Endodermal cell (in vitro differentiated cells): ENCODE measurements at regions not wholly inside any gene's neighbourhood (a gene's known extent, or its start where the extent isn't known, plus 50 kb on each side); places are given as distances from the start of the nearest gene placed in this dataset.

Experiments
- DNase-seq: peaks from one replicate; pipeline ENCODE4 v3.0.0-alpha.2; 2017
- H3K27ac ChIP-seq: 2 replicates; pipeline ENCODE4 v1.5.1; 2013; ENCODE audit warnings: mild to moderate bottlenecking, low read depth, low read length, moderate library complexity
- H3K27me3 ChIP-seq: 2 replicates; pipeline ENCODE4 v1.6.1; 2013; ENCODE audit warnings: mild to moderate bottlenecking, low read length, moderate library complexity; ENCODE audit not compliant: insufficient read depth, control insufficient read depth, poor library complexity, severe bottlenecking
- H3K36me3 ChIP-seq: 2 replicates; pipeline ENCODE4 v1.7.0; 2013; ENCODE audit warnings: mild to moderate bottlenecking, low read length, moderate library complexity; ENCODE audit not compliant: control insufficient read depth, insufficient read depth
- H3K4me1 ChIP-seq: one replicate; pipeline ENCODE4 v1.7.0; 2013; ENCODE audit warnings: low read length; ENCODE audit not compliant: control insufficient read depth, insufficient read depth
- H3K4me3 ChIP-seq: 2 replicates; pipeline ENCODE4 v1.5.1; 2013; ENCODE audit warnings: mild to moderate bottlenecking, low read length, moderate library complexity
- H3K9ac ChIP-seq: 2 replicates; pipeline ENCODE4 v1.6.1; 2013; ENCODE audit warnings: mild to moderate bottlenecking, low read length, moderate library complexity; ENCODE audit not compliant: poor library complexity, severe bottlenecking; ENCODE audit errors: extremely low read depth
- H3K9me3 ChIP-seq: 2 replicates; pipeline ENCODE4 v1.6.1; 2013; ENCODE audit warnings: mild to moderate bottlenecking, low read length, moderate library complexity; ENCODE audit not compliant: control insufficient read depth
- H3K27ac Mint-ChIP-seq: 2 replicates; pipeline ENCODE4 v1.8.0; 2020; ENCODE audit warnings: mixed read lengths
- H3K27me3 Mint-ChIP-seq: 2 replicates; pipeline ENCODE4 v1.8.0; 2021; ENCODE audit warnings: mild to moderate bottlenecking, mixed read lengths; ENCODE audit not compliant: insufficient read depth
- H3K36me3 Mint-ChIP-seq: 2 replicates; pipeline ENCODE4 v1.8.0; 2020; ENCODE audit warnings: low read depth, mixed read lengths
- H3K4me1 Mint-ChIP-seq: 2 replicates; pipeline ENCODE4 v1.8.0; 2020; ENCODE audit warnings: mixed read lengths
- H3K4me3 Mint-ChIP-seq: 2 replicates; pipeline ENCODE4 v1.8.0; 2020; ENCODE audit warnings: mild to moderate bottlenecking, moderate library complexity, mixed read lengths
- H3K9me3 Mint-ChIP-seq: 2 replicates; pipeline ENCODE4 v1.8.0; 2020; ENCODE audit warnings: mild to moderate bottlenecking, mixed read lengths
- CTCF ChIP-seq: fragments of 200-600 bp; sonication (generic); conservative IDR thresholded peaks from 2 replicates; pipeline ENCODE4 v1.5.0; 2021; ENCODE audit warnings: antibody characterized with exemption, mild to moderate bottlenecking
- WGBS, 2 experiments: methylation state at CpG; one replicate each; pipeline versions ENCODE4 v1.1.5 to v1.1.7; 2013; ENCODE audit warnings: missing lambda C conversion rate in 2 of 2, mixed read lengths in 1 of 2; ENCODE audit not compliant: insufficient coverage in 1 of 2, insufficient read length in 1 of 2; 5-methylcytosine and 5-hydroxymethylcytosine counted together

- Mint-ChIP-seq H3K4me3 (no peak overlapping the region), H3K4me1 (no peaks in the 10 kb centered on the region), H3K9me3 (peaks cover 53% of the 10 kb centered on the region), H3K27me3 (peaks cover 6% of the 10 kb centered on the region), H3K36me3 (peaks cover 7% of the 10 kb centered on the region), H3K27ac (no peak overlapping the region)
- Histone ChIP-seq H3K27ac (no peak overlapping the region), H3K4me1 (no peaks in the 10 kb centered on the region), H3K27me3 (no peaks in the 10 kb centered on the region), H3K9ac (no peak overlapping the region), H3K4me3 (no peak overlapping the region), H3K9me3 (peaks cover 43% of the 10 kb centered on the region), H3K36me3 (no peaks in the 10 kb centered on the region)
- WGBS, 2 experiments = 92 to 97% methylated on average over 4 to 5 of the region's 5 CpGs
- no peak for DNase-seq
- TF ChIP-seq CTCF = no peak
Observed at GRCh38 chr10:44153918-44154670, 230.8 kb downstream of the CXCL12 start.

- H3K36me3 ChIP-seq = no peaks in the 10 kb centered on the region
- H3K4me1 ChIP-seq = no peaks in the 10 kb centered on the region
- no peak for DNase-seq
- no peak overlapping the region for H3K27ac ChIP-seq
- no peak for TF ChIP-seq CTCF
- H3K4me3 ChIP-seq = no peak overlapping the region
- Mint-ChIP-seq H3K4me3 (no peak overlapping the region), H3K27ac (no peak overlapping the region), H3K36me3 (no peaks in the 10 kb centered on the region), H3K27me3 (peaks cover 2% of the 10 kb centered on the region), H3K4me1 (no peaks in the 10 kb centered on the region), H3K9me3 (peaks cover 26% of the 10 kb centered on the region)
- H3K9ac ChIP-seq = no peak overlapping the region
- H3K9me3 ChIP-seq = no peaks in the 10 kb centered on the region
- H3K27me3 ChIP-seq = no peaks in the 10 kb centered on the region
Observed at GRCh38 chr10:44143556-44143955, 241.3 kb downstream of the CXCL12 start.

GRCh38 chr10:44132361-44133289, 252.3 kb downstream of the CXCL12 start:
- no peak for DNase-seq
- Histone ChIP-seq H3K4me3 (no peak overlapping the region), H3K36me3 (no peaks in the 10 kb centered on the region), H3K27ac (no peak overlapping the region), H3K27me3 (no peaks in the 10 kb centered on the region), H3K9me3 (peaks cover 11% of the 10 kb centered on the region), H3K9ac (no peak overlapping the region), H3K4me1 (no peaks in the 10 kb centered on the region)
- 94 to 95% methylated on average over 10 to 11 of the region's 11 CpGs for WGBS, 2 experiments
- peaks cover 3% of the 10 kb centered on the region for H3K4me1 Mint-ChIP-seq
- TF ChIP-seq CTCF = no peak
- H3K9me3 Mint-ChIP-seq = peaks cover 12% of the 10 kb centered on the region
- no peak overlapping the region for H3K4me3 Mint-ChIP-seq
- no peaks in the 10 kb centered on the region for H3K27me3 Mint-ChIP-seq
- no peaks in the 10 kb centered on the region for H3K36me3 Mint-ChIP-seq
- H3K27ac Mint-ChIP-seq = no peak overlapping the region
